Ascending aorta (tissue), 2 donors: ENCODE measurements at regions not wholly inside any gene's neighbourhood (a gene's known extent, or its start where the extent isn't known, plus 50 kb on each side); places are given as distances from the start of the nearest gene placed in this dataset.

Source experiments
- DNase-seq, 2 donors: peaks; one replicate each; pipeline ENCODE4 v3.0.0-alpha.2; 2019; ENCODE audit warnings: low spot score in 2 of 2
- H3K27ac ChIP-seq, 2 donors: fragments of 200-600 bp; sonication (generic); one replicate each; pipeline ENCODE4 v1.5.1; 2016 to 2017; ENCODE audit warnings: mild to moderate bottlenecking in 1 of 2
- H3K27me3 ChIP-seq: fragments of 200-600 bp; sonication (generic); one replicate; pipeline ENCODE4 v1.5.1; 2017
- H3K36me3 ChIP-seq, 2 donors: fragments of 200-600 bp; sonication (generic); one replicate each; pipeline ENCODE4 v1.5.1; 2016
- H3K4me1 ChIP-seq, 2 donors: fragments of 200-600 bp; sonication (generic); one replicate each; pipeline ENCODE4 v1.5.1; 2016 to 2017; ENCODE audit warnings: mild to moderate bottlenecking in 1 of 2
- H3K4me3 ChIP-seq, 2 donors: fragments of 200-600 bp; sonication (generic); one replicate each; pipeline ENCODE4 v1.5.1; 2016 to 2017; ENCODE audit warnings: mild to moderate bottlenecking in 1 of 2
- H3K9me3 ChIP-seq, 2 donors: fragments of 200-600 bp; sonication (generic); one replicate each; pipeline ENCODE4 v1.5.1; 2016
- intact Hi-C: fragments of 100-400 bp; cut with DNase I; formaldehyde crosslinking; loops from one replicate; pipeline ENCODE4 v1.15.1; 2023
- TF ChIP-seq, protein P1 (sequence below), 3 experiments: fragments of 200-600 bp in 2 of 3; fragments of 450-650 bp in 1 of 3; sonication (generic) in 2 of 3; IDR thresholded peaks; one replicate each; pipeline ENCODE4 v1.5.1; 2016 to 2019; ENCODE audit warnings: antibody characterized with exemption in 3 of 3, mild to moderate bottlenecking in 1 of 3, moderate library complexity in 1 of 3

GRCh38 chr5:74480201-74480600 lies 160.3 kb downstream of the ENC1 start:
- DNase-seq = no peak

GRCh38 chr5:74478328-74478727 lies 162.2 kb downstream of the ENC1 start:
- intact Hi-C loops = no loop called here

More at GRCh38 chr5:74480201-74480600, 160.3 kb downstream of the ENC1 start:
- TF ChIP-seq, protein P1, sequence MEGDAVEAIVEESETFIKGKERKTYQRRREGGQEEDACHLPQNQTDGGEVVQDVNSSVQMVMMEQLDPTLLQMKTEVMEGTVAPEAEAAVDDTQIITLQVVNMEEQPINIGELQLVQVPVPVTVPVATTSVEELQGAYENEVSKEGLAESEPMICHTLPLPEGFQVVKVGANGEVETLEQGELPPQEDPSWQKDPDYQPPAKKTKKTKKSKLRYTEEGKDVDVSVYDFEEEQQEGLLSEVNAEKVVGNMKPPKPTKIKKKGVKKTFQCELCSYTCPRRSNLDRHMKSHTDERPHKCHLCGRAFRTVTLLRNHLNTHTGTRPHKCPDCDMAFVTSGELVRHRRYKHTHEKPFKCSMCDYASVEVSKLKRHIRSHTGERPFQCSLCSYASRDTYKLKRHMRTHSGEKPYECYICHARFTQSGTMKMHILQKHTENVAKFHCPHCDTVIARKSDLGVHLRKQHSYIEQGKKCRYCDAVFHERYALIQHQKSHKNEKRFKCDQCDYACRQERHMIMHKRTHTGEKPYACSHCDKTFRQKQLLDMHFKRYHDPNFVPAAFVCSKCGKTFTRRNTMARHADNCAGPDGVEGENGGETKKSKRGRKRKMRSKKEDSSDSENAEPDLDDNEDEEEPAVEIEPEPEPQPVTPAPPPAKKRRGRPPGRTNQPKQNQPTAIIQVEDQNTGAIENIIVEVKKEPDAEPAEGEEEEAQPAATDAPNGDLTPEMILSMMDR (IDR thresholded peaks at IDR 0.05) = no peak
- Histone ChIP-seq H3K27me3 (no peaks in the 10 kb centered on the region), H3K4me3 (no peak overlapping the region), H3K36me3 (no peaks in the 10 kb centered on the region), H3K4me1 (no peaks in the 10 kb centered on the region), H3K9me3 (no peaks in the 10 kb centered on the region), H3K27ac (no peak overlapping the region)
- intact Hi-C loops = no loop called here

DNA sequence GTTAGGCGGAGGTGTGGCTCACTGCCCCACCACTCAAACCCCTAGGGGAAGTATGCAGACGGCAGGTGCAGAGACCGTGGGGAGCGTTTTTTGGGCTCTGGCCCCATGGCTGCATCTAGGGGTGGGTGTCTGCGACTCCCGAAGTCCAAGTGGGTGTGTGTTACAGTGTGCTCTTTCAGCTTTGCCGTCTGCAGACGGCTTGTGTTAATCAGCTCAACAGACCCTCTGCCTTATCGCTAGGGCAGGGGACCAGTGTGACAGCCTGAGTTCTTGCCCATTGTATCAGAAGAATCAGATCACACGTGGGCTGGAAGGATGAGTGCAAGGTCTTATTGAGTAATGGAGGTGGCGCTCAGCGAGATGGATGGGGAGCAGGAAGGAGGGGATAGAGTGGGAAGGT lies 162.8 kb downstream of the ENC1 start:
- intact Hi-C loops = no loop called here
- Histone ChIP-seq H3K4me1 (no peaks in the 10 kb centered on the region), H3K36me3 (no peaks in the 10 kb centered on the region), H3K4me3 (no peak overlapping the region), H3K27ac (no peak overlapping the region), H3K9me3 (no peaks in the 10 kb centered on the region), H3K27me3 (no peaks in the 10 kb centered on the region)
- TF ChIP-seq, protein P1 (IDR thresholded peaks at IDR 0.05) = no peak
- DNase-seq = no peak

More at GRCh38 chr5:74478328-74478727, 162.2 kb downstream of the ENC1 start:
- Histone ChIP-seq H3K9me3 (no peaks in the 10 kb centered on the region), H3K27me3 (no peaks in the 10 kb centered on the region), H3K4me3 (no peak overlapping the region), H3K36me3 (no peaks in the 10 kb centered on the region), H3K4me1 (no peaks in the 10 kb centered on the region), H3K27ac (no peak overlapping the region)
- TF ChIP-seq, protein P1 (IDR thresholded peaks at IDR 0.05) = no peak
- DNase-seq = no peak

GRCh38 chr5:74476819-74477453 lies 163.6 kb downstream of the ENC1 start:
- Histone ChIP-seq H3K27me3 (no peaks in the 10 kb centered on the region), H3K27ac (no peak overlapping the region), H3K9me3 (no peaks in the 10 kb centered on the region), H3K4me1 (no peaks in the 10 kb centered on the region), H3K36me3 (no peaks in the 10 kb centered on the region), H3K4me3 (no peak overlapping the region)
- intact Hi-C loops = no loop called here
- DNase-seq = no peak
- TF ChIP-seq, protein P1 (IDR thresholded peaks at IDR 0.05) = no peak

DNA sequence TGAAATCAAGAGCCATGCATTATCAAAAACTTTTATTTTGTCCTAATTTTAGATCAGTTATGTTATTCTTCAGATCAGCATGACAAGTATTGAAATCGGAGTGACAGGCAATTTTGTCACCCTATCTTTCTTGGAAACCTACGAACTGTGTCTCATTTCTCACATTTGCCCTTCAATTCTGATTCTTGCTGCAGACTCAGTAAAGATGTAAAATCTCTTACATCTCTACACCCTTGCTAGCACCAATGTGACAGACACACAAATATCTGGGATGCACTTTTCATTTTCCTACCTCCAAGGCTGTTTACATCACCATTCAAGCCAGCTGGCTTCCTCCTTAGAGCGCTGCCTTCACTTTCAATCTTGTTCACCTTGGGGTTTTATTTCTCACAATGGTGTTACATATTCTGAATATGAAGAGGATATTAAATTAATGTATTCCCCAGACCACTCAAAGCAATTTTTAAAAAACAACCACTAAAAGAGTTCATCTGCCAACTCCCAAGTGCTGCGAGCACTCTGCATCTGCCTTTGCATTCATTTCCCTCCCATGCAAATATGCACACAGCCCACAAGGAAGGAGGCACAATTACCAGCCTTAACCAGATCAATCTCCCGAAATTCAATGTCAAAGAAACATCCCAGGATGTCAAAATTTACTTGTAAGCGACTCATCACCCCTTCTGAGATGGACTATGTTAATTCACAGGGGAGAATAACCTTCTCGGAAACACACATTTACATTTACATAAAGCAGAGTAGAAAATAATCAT lies 164.3 kb downstream of the ENC1 start:
- Histone ChIP-seq H3K27ac (no peak overlapping the region), H3K4me3 (no peak overlapping the region), H3K4me1 (no peaks in the 10 kb centered on the region), H3K36me3 (no peaks in the 10 kb centered on the region), H3K9me3 (no peaks in the 10 kb centered on the region), H3K27me3 (no peaks in the 10 kb centered on the region)
- no peak for DNase-seq
- TF ChIP-seq, protein P1 (IDR thresholded peaks at IDR 0.05) = no peak
- intact Hi-C loops = no loop called here
